ENCODE measurements at regions not wholly inside any gene's neighbourhood (a gene's known extent, or its start where the extent isn't known, plus 50 kb on each side); places are given as distances from the start of the nearest gene placed in this dataset.

DNA sequence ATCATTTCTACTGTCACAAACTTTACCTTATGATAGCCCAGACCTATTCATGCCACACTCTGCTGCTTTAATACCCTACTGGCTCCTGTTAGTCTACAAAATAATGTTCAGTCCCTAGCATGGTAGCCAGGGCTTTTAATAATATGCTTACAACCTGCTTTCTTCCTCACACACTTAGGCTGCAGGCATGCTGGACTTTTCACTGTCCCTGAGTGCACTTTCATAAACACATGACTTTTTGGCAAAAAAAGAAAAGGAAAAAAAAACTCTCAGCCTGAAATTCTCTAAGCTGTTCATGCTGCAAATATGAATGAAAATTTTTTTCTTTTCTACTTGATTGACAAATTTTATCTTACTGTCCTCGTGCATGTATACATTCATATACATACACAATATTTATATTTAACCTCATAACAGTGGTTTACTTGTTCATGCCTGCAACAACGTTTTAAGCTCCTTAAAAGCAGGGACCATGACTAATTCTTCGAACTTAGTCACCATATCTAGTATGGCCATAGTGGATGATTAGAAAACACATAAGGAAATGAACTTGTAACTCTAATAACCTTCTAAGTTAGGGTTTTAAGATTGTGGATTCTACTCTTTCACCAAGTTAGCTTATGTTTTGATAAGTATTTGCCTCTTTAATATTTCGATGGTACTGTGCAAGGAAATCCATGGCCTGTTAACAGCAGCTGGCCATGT, 229.5 kb downstream of the SPCS3 start:
- TF ChIP-seq EZH2phosphoT487 (IDR thresholded peaks at IDR 0.05; ENCODE audit: insufficient read depth, low read depth) (no peak), EZH2 (IDR thresholded peaks at IDR 0.05; ENCODE audit: insufficient read depth, poor library complexity, severe bottlenecking) (no peak)
